Endothelial cell of umbilical vein (primary cell): ENCODE measurements at regions not wholly inside any gene's neighbourhood (a gene's known extent, or its start where the extent isn't known, plus 50 kb on each side); places are given as distances from the start of the nearest gene placed in this dataset.

Source experiments
- BruUV-seq: library from RNA; stranded (reverse); fragments of 400-500 nt; replicated peaks from 2 replicates; lab custom pipeline; 2021; lab: Mats Ljungman, UMichigan
- CTCF ChIA-PET: fragments of 300-600, 350-600 bp; sonication (Branson Sonifier 250); formaldehyde crosslinking; loops from one replicate; lab custom pipeline; 2021; ENCODE audit warnings: antibody characterized with exemption, inconsistent platforms; lab: Charles Lee
- POLR2A ChIA-PET: fragments of 300-600, 350-600 bp; sonication (Branson Sonifier 250); formaldehyde crosslinking; loops from one replicate; lab custom pipeline; 2021; ENCODE audit warnings: antibody characterized with exemption, inconsistent platforms; lab: Charles Lee
- DNase-seq: peaks from one replicate; pipeline ENCODE4 v3.0.0-alpha.2; 2011; ENCODE audit warnings: low read depth, low spot score
- FAIRE-seq: peaks from 2 replicates; lab custom pipeline; 2011; peaks lifted over from hg19 to GRCh38; lab: Jason Lieb, UNC
- H2AFZ ChIP-seq: 2 replicates; pipeline ENCODE4 v1.6.0; 2012; ENCODE audit warnings: low read depth, low read length, control low read depth, inconsistent platforms
- H3K27ac ChIP-seq: 2 replicates; pipeline ENCODE4 v1.5.1; 2011; ENCODE audit warnings: low read depth, mild to moderate bottlenecking, control low read depth, low read length, moderate library complexity; ENCODE audit not compliant: insufficient read depth
- H3K27me3 ChIP-seq, 2 experiments: 2 replicates each; pipeline versions ENCODE4 v1.6.0 to v1.6.1; 2011; ENCODE audit warnings: low read length in 2 of 2, mixed read lengths in 1 of 2; ENCODE audit not compliant: control insufficient read depth in 2 of 2, insufficient read depth in 2 of 2
- H3K36me3 ChIP-seq, 2 experiments: 2 replicates in 1 of 2; 3 replicates in 1 of 2; pipeline ENCODE4 v1.5.1; 2011; ENCODE audit warnings: low read length in 2 of 2, mild to moderate bottlenecking in 1 of 2, moderate library complexity in 1 of 2; ENCODE audit not compliant: control insufficient read depth in 2 of 2, insufficient read depth in 2 of 2; ENCODE audit errors: extremely low read depth in 1 of 2
- H3K4me1 ChIP-seq: 3 replicates; pipeline ENCODE4 v1.5.1; 2011; ENCODE audit warnings: mild to moderate bottlenecking, low read length; ENCODE audit not compliant: control insufficient read depth, insufficient read depth; ENCODE audit errors: extremely low read depth
- H3K4me2 ChIP-seq: 2 replicates; pipeline ENCODE4 v1.6.1; 2011; ENCODE audit warnings: low read length, control low read depth, mixed read lengths; ENCODE audit not compliant: insufficient read depth
- H3K4me3 ChIP-seq, 3 experiments: fragments of 200-600 bp in 1 of 3; sonication (generic), shearing (Covaris generic) in 1 of 3; replicated peaks in 1 of 3; 2 replicates each; pipeline ENCODE4 v1.5.1; 2011 to 2016; ENCODE audit warnings: control low read depth in 3 of 3, low read length in 3 of 3, mild to moderate bottlenecking in 2 of 3, inconsistent platforms in 1 of 3, low read depth in 1 of 3, moderate library complexity in 1 of 3; ENCODE audit not compliant: insufficient read depth in 1 of 3
- H3K79me2 ChIP-seq: 2 replicates; pipeline ENCODE4 v1.6.0; 2012; ENCODE audit warnings: low read length, inconsistent platforms; ENCODE audit not compliant: control insufficient read depth, insufficient read depth
- H3K9ac ChIP-seq: replicated peaks from 2 replicates; pipeline ENCODE3; 2011; ENCODE audit warnings: low read length, control low read depth; ENCODE audit not compliant: insufficient read depth; ENCODE audit errors: extremely low read depth
- H3K9me1 ChIP-seq: replicated peaks from 3 replicates; pipeline ENCODE4 v1.6.0; 2011; ENCODE audit warnings: mild to moderate bottlenecking, low read length; ENCODE audit not compliant: control insufficient read depth, insufficient read depth; ENCODE audit errors: extremely low read depth
- H3K9me3 ChIP-seq: replicated peaks from 2 replicates; pipeline ENCODE4 v1.5.1; 2012; ENCODE audit warnings: low read length, inconsistent platforms; ENCODE audit not compliant: control insufficient read depth, insufficient read depth
- H4K20me1 ChIP-seq: replicated peaks from 2 replicates; pipeline ENCODE3; 2011; ENCODE audit warnings: mild to moderate bottlenecking, low read length; ENCODE audit not compliant: control insufficient read depth, insufficient read depth; ENCODE audit errors: extremely low read depth
- EZH2 ChIP-seq: IDR thresholded peaks from 2 replicates; pipeline ENCODE4 v1.6.1; 2012; ENCODE audit warnings: borderline replicate concordance, low read depth, mild to moderate bottlenecking, moderate library complexity, low read length, inconsistent platforms; ENCODE audit not compliant: severe bottlenecking
- FOS ChIP-seq: IDR thresholded peaks from 2 replicates; pipeline ENCODE4 v1.6.1; 2011; ENCODE audit warnings: mild to moderate bottlenecking, low read length, moderate library complexity, borderline replicate concordance; ENCODE audit not compliant: insufficient read depth
- GATA2 ChIP-seq: IDR thresholded peaks from 2 replicates; pipeline ENCODE4 v1.7.0; 2011; ENCODE audit warnings: low read depth, mild to moderate bottlenecking, moderate library complexity, mixed read lengths, low read length; ENCODE audit not compliant: insufficient read length, insufficient read depth
- JUN ChIP-seq: IDR thresholded peaks from 2 replicates; pipeline ENCODE4 v1.6.1; 2011; ENCODE audit warnings: borderline replicate concordance, low read depth; ENCODE audit not compliant: insufficient read length, insufficient read depth
- MYC ChIP-seq: IDR thresholded peaks from one replicate; pipeline ENCODE4 v1.6.1; 2011; ENCODE audit warnings: mild to moderate bottlenecking, low read depth, low read length
- POLR2A ChIP-seq: IDR thresholded peaks from 2 replicates; pipeline ENCODE4 v1.6.1; 2012; ENCODE audit warnings: low read depth, mild to moderate bottlenecking, control low read depth, low read length
- POLR2AphosphoS5 ChIP-seq: IDR thresholded peaks from 2 replicates; pipeline ENCODE4 v1.6.1; 2012; ENCODE audit warnings: low read depth, mild to moderate bottlenecking, control low read depth, low read length, moderate library complexity; ENCODE audit not compliant: insufficient read depth
- dilution Hi-C: fragments of 300-500 bp; cut with MboI; formaldehyde crosslinking; loops from one replicate; pipeline ENCODE4 v1.15.0; 2019; ENCODE audit warnings: low sequenced_read_pairs; ENCODE audit not compliant: extremely low pct_ligation_motif_present
- intact Hi-C: fragments of 100-400 bp; cut with micrococcal nuclease; formaldehyde crosslinking; loops from one replicate; pipeline ENCODE4 v1.10.0; 2022
- TF ChIP-seq, protein P1 (sequence below): IDR thresholded peaks from 2 replicates; pipeline ENCODE4 v1.6.1; 2011; ENCODE audit not compliant: insufficient read depth, insufficient read length
- TF ChIP-seq, protein P2 (sequence below), 2 donors: IDR thresholded peaks; 1 replicate in 1 of 2; 2 replicates in 1 of 2; pipeline ENCODE4 v1.5.1; 2011; ENCODE audit warnings: low read length in 2 of 2, mild to moderate bottlenecking in 2 of 2, moderate library complexity in 2 of 2, control low read depth in 1 of 2, inconsistent platforms in 1 of 2, low read depth in 1 of 2; ENCODE audit not compliant: insufficient read depth in 1 of 2; ENCODE audit errors: extremely low read depth in 1 of 2

DNA sequence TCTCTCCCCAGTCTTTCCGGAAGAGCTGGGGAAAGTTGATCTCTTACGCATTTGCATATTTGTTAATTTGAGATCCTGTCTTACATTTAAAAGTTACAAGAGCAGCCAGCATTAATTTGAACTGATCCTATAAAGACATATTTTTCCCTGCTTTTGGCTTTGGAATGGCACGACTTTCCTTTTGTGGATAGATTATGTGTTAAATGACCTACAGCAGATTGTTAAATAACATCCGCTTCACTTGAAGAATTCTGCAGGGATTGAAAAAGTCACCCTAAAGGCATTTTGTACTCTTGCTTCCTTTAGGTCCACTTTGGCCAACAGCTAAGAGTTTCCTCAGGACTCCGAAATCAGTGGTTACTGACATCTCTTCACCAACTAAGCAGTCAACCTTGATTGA lies 334.0 kb downstream of the TBC1D4 start:
- POLR2A ChIA-PET: no interaction called here
- dilution Hi-C loops (no loop called here), intact Hi-C loops (no loop called here)
- DNase-seq (no peak), FAIRE-seq (no peak)
- no TSS peak for BruUV-seq
- Histone ChIP-seq H3K4me3 (no peak overlapping the region), H3K9me1 (no peaks in the 10 kb centered on the region), H3K9ac (no peak overlapping the region), H3K36me3 (no peaks in the 10 kb centered on the region), H3K79me2 (no peaks in the 10 kb centered on the region), H3K4me1 (peaks cover 2% of the 10 kb centered on the region), H3K27ac (no peak overlapping the region), H3K9me3 (no peaks in the 10 kb centered on the region), H3K27me3 (peaks cover 0 to 3% of the 10 kb centered on the region in 2 experiments), H2AFZ (no peak overlapping the region), H3K4me2 (no peak overlapping the region), H4K20me1 (no peaks in the 10 kb centered on the region)
- CTCF ChIA-PET: no interaction called here
- TF ChIP-seq, protein P1, sequence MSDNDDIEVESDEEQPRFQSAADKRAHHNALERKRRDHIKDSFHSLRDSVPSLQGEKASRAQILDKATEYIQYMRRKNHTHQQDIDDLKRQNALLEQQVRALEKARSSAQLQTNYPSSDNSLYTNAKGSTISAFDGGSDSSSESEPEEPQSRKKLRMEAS: no peak
- no peak for TF ChIP-seq POLR2A
- TF ChIP-seq JUN: no peak
- no peak for TF ChIP-seq EZH2
- TF ChIP-seq POLR2AphosphoS5: no peak
- no peak for TF ChIP-seq GATA2

DNA sequence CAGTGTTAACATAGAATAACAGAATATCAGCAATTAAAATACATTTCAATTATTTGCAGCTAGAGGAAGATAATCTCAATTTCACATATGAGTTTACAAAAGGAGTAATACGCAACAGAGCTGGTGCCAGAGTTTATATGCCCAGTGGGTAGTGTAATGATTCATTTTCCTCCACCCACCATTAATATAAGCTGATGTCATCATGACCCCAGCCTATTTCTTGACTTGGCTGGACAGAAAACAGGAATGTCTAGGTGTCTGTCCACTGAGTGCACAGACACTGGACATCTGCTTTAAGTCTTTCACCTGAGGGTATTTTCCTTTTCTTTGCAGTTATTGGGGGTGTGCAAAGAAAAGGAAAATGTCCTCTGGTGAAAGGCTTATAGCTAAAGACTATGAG lies 335.5 kb downstream of the TBC1D4 start:
- Histone ChIP-seq H3K4me3 (no peak overlapping the region), H3K79me2 (no peaks in the 10 kb centered on the region), H4K20me1 (no peaks in the 10 kb centered on the region), H3K27ac (no peak overlapping the region), H2AFZ (no peak overlapping the region), H3K9me3 (no peaks in the 10 kb centered on the region), H3K9ac (no peak overlapping the region), H3K4me2 (no peak overlapping the region), H3K36me3 (no peaks in the 10 kb centered on the region), H3K27me3 (peaks cover 0 to 3% of the 10 kb centered on the region in 2 experiments), H3K4me1 (peaks cover 2% of the 10 kb centered on the region), H3K9me1 (no peaks in the 10 kb centered on the region)
- ChIA-PET POLR2A (no interaction called here), CTCF (no interaction called here)
- TF ChIP-seq POLR2AphosphoS5 (no peak), POLR2A (no peak), EZH2 (no peak), JUN (no peak), MYC (no peak), GATA2 (no peak), FOS (no peak)
- TF ChIP-seq, protein P2, sequence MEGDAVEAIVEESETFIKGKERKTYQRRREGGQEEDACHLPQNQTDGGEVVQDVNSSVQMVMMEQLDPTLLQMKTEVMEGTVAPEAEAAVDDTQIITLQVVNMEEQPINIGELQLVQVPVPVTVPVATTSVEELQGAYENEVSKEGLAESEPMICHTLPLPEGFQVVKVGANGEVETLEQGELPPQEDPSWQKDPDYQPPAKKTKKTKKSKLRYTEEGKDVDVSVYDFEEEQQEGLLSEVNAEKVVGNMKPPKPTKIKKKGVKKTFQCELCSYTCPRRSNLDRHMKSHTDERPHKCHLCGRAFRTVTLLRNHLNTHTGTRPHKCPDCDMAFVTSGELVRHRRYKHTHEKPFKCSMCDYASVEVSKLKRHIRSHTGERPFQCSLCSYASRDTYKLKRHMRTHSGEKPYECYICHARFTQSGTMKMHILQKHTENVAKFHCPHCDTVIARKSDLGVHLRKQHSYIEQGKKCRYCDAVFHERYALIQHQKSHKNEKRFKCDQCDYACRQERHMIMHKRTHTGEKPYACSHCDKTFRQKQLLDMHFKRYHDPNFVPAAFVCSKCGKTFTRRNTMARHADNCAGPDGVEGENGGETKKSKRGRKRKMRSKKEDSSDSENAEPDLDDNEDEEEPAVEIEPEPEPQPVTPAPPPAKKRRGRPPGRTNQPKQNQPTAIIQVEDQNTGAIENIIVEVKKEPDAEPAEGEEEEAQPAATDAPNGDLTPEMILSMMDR (IDR thresholded peaks at IDR 0.05; ENCODE audit: extremely low read depth in 1 of 2, insufficient read depth in 1 of 2, low read depth in 1 of 2, low read length in 2 of 2): no peak
- TF ChIP-seq, protein P1: no peak
- FAIRE-seq: no peak
- BruUV-seq: no TSS peak
- no peak for DNase-seq
- dilution Hi-C loops (no loop called here), intact Hi-C loops (no loop called here)
